ENCODE measurements at regions not wholly inside any gene's neighbourhood (a gene's known extent, or its start where the extent isn't known, plus 50 kb on each side); places are given as distances from the start of the nearest gene placed in this dataset.

GRCh38 chr5:12477554-12477953 lies 573.3 kb upstream of the CTNND2 start:
- no peaks in the 10 kb centered on the region for H3K27me3 ChIP-seq (ENCODE audit: insufficient read depth, poor library complexity, severe bottlenecking)
- no peak overlapping the region for H3K4me3 ChIP-seq (replicated peaks; ENCODE audit: insufficient read depth, low read length)
- DNase-seq (ENCODE audit: low read depth in 1 of 2, low spot score in 1 of 2) = no peak
- TF ChIP-seq REST (IDR thresholded peaks at IDR 0.05; ENCODE audit: insufficient replicate concordance, low read depth) = no peak
- TF ChIP-seq CTCF (IDR thresholded peaks at IDR 0.05; ENCODE audit: insufficient read depth, low read length) = no peak
- no peak for TF ChIP-seq SPI1 (IDR thresholded peaks at IDR 0.05; ENCODE audit: borderline replicate concordance, low read depth)
- TF ChIP-seq GABPA (IDR thresholded peaks at IDR 0.05; ENCODE audit: low read depth) = no peak
- no peak for TF ChIP-seq POLR2AphosphoS5 (IDR thresholded peaks at IDR 0.05; ENCODE audit: low read depth)
- no peak overlapping the region for H3K27ac ChIP-seq (replicated peaks)

- H3K27me3 ChIP-seq (ENCODE audit: insufficient read depth, poor library complexity, severe bottlenecking) = no peaks in the 10 kb centered on the region
- no peak for TF ChIP-seq GABPA (IDR thresholded peaks at IDR 0.05; ENCODE audit: low read depth)
- no peak for TF ChIP-seq POLR2AphosphoS5 (IDR thresholded peaks at IDR 0.05; ENCODE audit: low read depth)
- no peak for TF ChIP-seq REST (IDR thresholded peaks at IDR 0.05; ENCODE audit: insufficient replicate concordance, low read depth)
- no peak for TF ChIP-seq CTCF (IDR thresholded peaks at IDR 0.05; ENCODE audit: insufficient read depth, low read length)
- TF ChIP-seq SPI1 (IDR thresholded peaks at IDR 0.05; ENCODE audit: borderline replicate concordance, low read depth) = no peak
- no peak for DNase-seq (ENCODE audit: low read depth in 1 of 2, low spot score in 1 of 2)
- H3K4me3 ChIP-seq (replicated peaks; ENCODE audit: insufficient read depth, low read length) = no peak overlapping the region
- H3K27ac ChIP-seq (replicated peaks) = no peak overlapping the region
Observed at GRCh38 chr5:12467799-12468198, 563.6 kb upstream of the CTNND2 start.

GRCh38 chr5:12460493-12461261 lies 556.4 kb upstream of the CTNND2 start:
- DNase-seq (ENCODE audit: low read depth in 1 of 2, low spot score in 1 of 2) = no peak
- TF ChIP-seq CTCF (IDR thresholded peaks at IDR 0.05; ENCODE audit: insufficient read depth, low read length) (no peak), POLR2AphosphoS5 (IDR thresholded peaks at IDR 0.05; ENCODE audit: low read depth) (no peak), GABPA (IDR thresholded peaks at IDR 0.05; ENCODE audit: low read depth) (no peak), SPI1 (IDR thresholded peaks at IDR 0.05; ENCODE audit: borderline replicate concordance, low read depth) (no peak), REST (IDR thresholded peaks at IDR 0.05; ENCODE audit: insufficient replicate concordance, low read depth) (no peak)
- Histone ChIP-seq H3K27ac (replicated peaks) (no peak overlapping the region), H3K4me3 (replicated peaks; ENCODE audit: insufficient read depth, low read length) (no peak overlapping the region), H3K27me3 (ENCODE audit: insufficient read depth, poor library complexity, severe bottlenecking) (no peaks in the 10 kb centered on the region)
